ENCODE measurements at regions not wholly inside any gene's neighbourhood (a gene's known extent, or its start where the extent isn't known, plus 50 kb on each side); places are given as distances from the start of the nearest gene placed in this dataset.

GRCh38 chr4:148654131-148654530 is 211.9 kb upstream of the NR3C2 start:
- no peaks in the 10 kb centered on the region for H3K27me3 ChIP-seq (ENCODE audit: control insufficient read depth, insufficient read depth, low read length)
- no peaks in the 10 kb centered on the region for H3K36me3 ChIP-seq (ENCODE audit: control insufficient read depth, insufficient read depth, low read length)
- no peak overlapping the region for H3K27ac ChIP-seq (ENCODE audit: low read length)
- H3K4me3 Mint-ChIP-seq, result no peak overlapping the region
- intact Hi-C loops (cut with micrococcal nuclease), result no loop called here
- H3K4me3 ChIP-seq (ENCODE audit: low read length), result no peak overlapping the region
- H3K27me3 Mint-ChIP-seq (ENCODE audit: low read depth in 2 of 2), result no peaks in the 10 kb centered on the region
- no peak for TF ChIP-seq CTCF (IDR thresholded peaks at IDR 0.05)
- no peaks in the 10 kb centered on the region for H3K4me1 ChIP-seq (ENCODE audit: control insufficient read depth, insufficient read depth, low read length)
- H3K27ac Mint-ChIP-seq, result no peak overlapping the region
- H3K9me3 Mint-ChIP-seq, result peaks cover 4 to 10% of the 10 kb centered on the region in 2 donors
- no peaks in the 10 kb centered on the region for H3K36me3 Mint-ChIP-seq
- H3K4me1 Mint-ChIP-seq, result no peaks in the 10 kb centered on the region
- WGBS (ENCODE audit: insufficient coverage), result no CpG with 5 or more reads among the region's 2 CpGs
- DNase-seq (no peak), ATAC-seq (no peak)
- no peaks in the 10 kb centered on the region for H3K9me3 ChIP-seq (ENCODE audit: control insufficient read depth, insufficient read depth, low read length)

GRCh38 chr4:148653681-148654080 is 211.5 kb upstream of the NR3C2 start:
- Mint-ChIP-seq H3K4me3 (no peak overlapping the region), H3K36me3 (no peaks in the 10 kb centered on the region), H3K27me3 (ENCODE audit: low read depth in 2 of 2) (no peaks in the 10 kb centered on the region), H3K4me1 (no peaks in the 10 kb centered on the region), H3K9me3 (peaks cover 4 to 9% of the 10 kb centered on the region in 2 donors), H3K27ac (no peak overlapping the region)
- no peak overlapping the region for H3K27ac ChIP-seq (ENCODE audit: low read length)
- no peaks in the 10 kb centered on the region for H3K9me3 ChIP-seq (ENCODE audit: control insufficient read depth, insufficient read depth, low read length)
- H3K4me3 ChIP-seq (ENCODE audit: low read length), result no peak overlapping the region
- 96% methylated on average over 3 of the region's 4 CpGs for WGBS (ENCODE audit: insufficient coverage)
- no peak for TF ChIP-seq CTCF (IDR thresholded peaks at IDR 0.05)
- ATAC-seq (no peak), DNase-seq (no peak)
- no peaks in the 10 kb centered on the region for H3K27me3 ChIP-seq (ENCODE audit: control insufficient read depth, insufficient read depth, low read length)
- no peaks in the 10 kb centered on the region for H3K36me3 ChIP-seq (ENCODE audit: control insufficient read depth, insufficient read depth, low read length)
- intact Hi-C loops (cut with micrococcal nuclease), result no loop called here
- no peaks in the 10 kb centered on the region for H3K4me1 ChIP-seq (ENCODE audit: control insufficient read depth, insufficient read depth, low read length)

- Mint-ChIP-seq H3K36me3 (no peaks in the 10 kb centered on the region), H3K27ac (no peak overlapping the region), H3K4me3 (no peak overlapping the region), H3K27me3 (ENCODE audit: low read depth in 2 of 2) (no peaks in the 10 kb centered on the region), H3K4me1 (no peaks in the 10 kb centered on the region), H3K9me3 (peaks cover 4 to 6% of the 10 kb centered on the region in 2 donors)
- no peak overlapping the region for H3K4me3 ChIP-seq (ENCODE audit: low read length)
- WGBS (ENCODE audit: insufficient coverage), result 74% methylated on average over 2 of the region's 2 CpGs
- H3K36me3 ChIP-seq (ENCODE audit: control insufficient read depth, insufficient read depth, low read length), result no peaks in the 10 kb centered on the region
- ATAC-seq (no peak), DNase-seq (no peak)
- H3K4me1 ChIP-seq (ENCODE audit: control insufficient read depth, insufficient read depth, low read length), result no peaks in the 10 kb centered on the region
- H3K27ac ChIP-seq (ENCODE audit: low read length), result no peak overlapping the region
- intact Hi-C loops (cut with micrococcal nuclease), result no loop called here
- H3K9me3 ChIP-seq (ENCODE audit: control insufficient read depth, insufficient read depth, low read length), result no peaks in the 10 kb centered on the region
- TF ChIP-seq CTCF (IDR thresholded peaks at IDR 0.05), result no peak
- H3K27me3 ChIP-seq (ENCODE audit: control insufficient read depth, insufficient read depth, low read length), result no peaks in the 10 kb centered on the region
Measured at GRCh38 chr4:148651991-148652390, 209.8 kb upstream of the NR3C2 start.

GRCh38 chr4:148649652-148650331 is 207.6 kb upstream of the NR3C2 start:
- TF ChIP-seq CTCF (IDR thresholded peaks at IDR 0.05), result no peak
- Mint-ChIP-seq H3K27ac (no peak overlapping the region), H3K9me3 (peaks cover 8 to 11% of the 10 kb centered on the region in 2 donors), H3K27me3 (ENCODE audit: low read depth in 2 of 2) (no peaks in the 10 kb centered on the region), H3K4me3 (no peak overlapping the region), H3K4me1 (no peaks in the 10 kb centered on the region), H3K36me3 (no peaks in the 10 kb centered on the region)
- DNase-seq, result no peak
- intact Hi-C loops (cut with micrococcal nuclease), result no loop called here
- Histone ChIP-seq H3K9me3 (ENCODE audit: control insufficient read depth, insufficient read depth, low read length) (no peaks in the 10 kb centered on the region), H3K36me3 (ENCODE audit: control insufficient read depth, insufficient read depth, low read length) (no peaks in the 10 kb centered on the region), H3K4me3 (ENCODE audit: low read length) (no peak overlapping the region), H3K27me3 (ENCODE audit: control insufficient read depth, insufficient read depth, low read length) (no peaks in the 10 kb centered on the region), H3K27ac (ENCODE audit: low read length) (no peak overlapping the region), H3K4me1 (ENCODE audit: control insufficient read depth, insufficient read depth, low read length) (no peaks in the 10 kb centered on the region)
- no peak for ATAC-seq
- no CpG with 5 or more reads among the region's 1 CpG for WGBS (ENCODE audit: insufficient coverage)

Measured in natural killer cell (primary cell).